ENCODE measurements at regions not wholly inside any gene's neighbourhood (a gene's known extent, or its start where the extent isn't known, plus 50 kb on each side); places are given as distances from the start of the nearest gene placed in this dataset.

DNA sequence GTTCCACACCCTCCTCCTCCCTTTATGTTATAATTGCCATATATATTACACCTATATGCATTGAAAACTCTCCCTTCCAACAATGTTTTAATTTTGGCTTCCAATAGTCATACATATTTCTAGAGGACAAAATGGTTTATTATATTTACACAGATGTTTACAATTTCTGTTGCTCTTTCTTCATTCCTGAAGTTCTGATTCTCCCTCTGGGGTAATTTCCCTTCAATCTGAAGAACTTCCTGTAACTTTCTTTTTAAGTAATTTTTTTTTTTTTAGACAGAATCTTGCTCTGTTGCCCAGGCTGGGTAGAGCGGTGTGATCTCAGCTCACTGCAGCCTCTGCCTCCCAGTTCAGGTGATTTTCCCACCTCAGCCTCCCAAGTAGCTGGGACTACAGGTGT lies 173.0 kb upstream of the MAP1B start:
- no peak overlapping the region for H3K27ac ChIP-seq
- H3K4me3 ChIP-seq = no peak overlapping the region

- Histone ChIP-seq H3K4me3 (no peak overlapping the region), H3K27ac (no peak overlapping the region)
Observed at GRCh38 chr5:71937921-71938698, 169.2 kb upstream of the MAP1B start.

GRCh38 chr5:71938895-71939294 lies 168.4 kb upstream of the MAP1B start:
- H3K27ac ChIP-seq = no peak overlapping the region
- no peak overlapping the region for H3K4me3 ChIP-seq

DNA sequence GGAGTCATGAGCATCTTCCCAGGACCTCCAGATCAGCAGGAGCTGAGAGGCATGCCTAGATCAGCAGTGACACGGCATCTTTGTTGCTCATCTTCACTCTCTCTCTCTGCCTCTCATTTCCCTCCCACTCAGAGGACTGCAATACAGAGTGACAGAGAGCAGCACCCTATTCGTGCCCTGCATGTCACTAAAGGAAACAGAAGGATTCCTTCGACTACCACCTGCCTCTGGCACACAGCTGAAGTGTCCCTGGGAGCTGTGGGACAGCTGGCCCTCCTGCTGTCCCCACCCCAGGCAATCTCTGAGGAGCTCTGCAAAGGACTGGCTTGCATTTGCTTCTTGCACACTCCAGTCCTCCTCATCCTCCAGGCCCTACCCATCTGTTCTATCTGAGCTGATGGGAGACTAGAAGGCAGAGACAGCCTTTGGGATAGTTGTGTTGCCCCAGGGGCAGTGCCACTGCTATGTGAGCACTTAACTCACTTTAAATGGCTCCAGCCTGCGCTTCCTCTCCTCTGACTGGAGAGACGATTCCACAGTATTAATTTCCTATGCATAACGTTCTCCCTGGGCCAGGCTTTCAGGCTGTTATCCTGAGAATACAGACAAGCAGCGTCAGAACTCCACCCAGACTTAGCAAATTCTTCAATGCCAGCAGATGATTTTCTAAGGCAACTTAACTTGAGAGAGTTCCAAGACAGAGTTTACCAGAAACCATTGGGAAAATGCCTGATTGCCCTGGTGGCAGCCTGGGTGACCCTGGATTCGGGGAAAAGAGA lies 167.6 kb upstream of the MAP1B start:
- Histone ChIP-seq H3K27ac (no peak overlapping the region), H3K4me3 (no peak overlapping the region)

DNA sequence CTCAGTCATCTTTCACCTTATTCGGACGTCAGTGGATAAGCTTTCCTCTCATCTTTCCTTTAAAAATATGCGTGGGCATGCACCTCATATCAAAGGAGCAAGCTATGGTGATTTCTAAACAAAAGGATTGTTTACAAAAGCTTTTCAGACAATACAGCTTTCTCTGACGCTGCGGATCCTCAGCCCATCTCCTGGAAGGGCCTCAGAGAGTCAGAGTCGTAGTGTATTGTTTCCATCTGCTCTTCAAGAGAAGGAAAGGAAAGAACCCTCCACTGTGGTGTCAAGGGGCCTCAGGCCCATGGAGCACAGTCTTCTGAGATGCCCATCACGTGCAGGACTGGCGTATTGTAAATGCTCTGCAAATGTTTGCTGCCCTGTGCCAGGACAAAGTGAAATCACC lies 163.4 kb upstream of the MAP1B start:
- Histone ChIP-seq H3K4me3 (no peak overlapping the region), H3K27ac (no peak overlapping the region)

DNA sequence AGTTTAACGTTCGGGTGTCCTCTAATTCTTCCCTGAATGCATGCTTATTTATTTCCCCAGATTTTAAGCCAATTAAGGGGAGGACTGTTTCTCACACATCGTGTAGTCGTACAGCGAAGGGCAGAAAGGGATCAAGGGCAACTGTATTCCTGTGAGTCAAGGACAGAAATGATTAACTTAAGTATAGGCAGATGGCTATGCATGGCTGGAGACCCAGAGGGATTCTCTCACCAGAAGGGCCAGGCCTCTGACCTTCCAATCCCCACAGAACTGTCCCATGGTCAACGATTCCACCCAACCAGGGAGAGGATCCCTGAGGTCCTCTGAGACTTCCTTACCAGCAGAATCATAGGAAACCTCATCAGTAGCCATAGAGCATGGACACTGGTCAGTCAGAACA lies 161.8 kb upstream of the MAP1B start:
- H3K4me3 ChIP-seq = no peak overlapping the region

DNA sequence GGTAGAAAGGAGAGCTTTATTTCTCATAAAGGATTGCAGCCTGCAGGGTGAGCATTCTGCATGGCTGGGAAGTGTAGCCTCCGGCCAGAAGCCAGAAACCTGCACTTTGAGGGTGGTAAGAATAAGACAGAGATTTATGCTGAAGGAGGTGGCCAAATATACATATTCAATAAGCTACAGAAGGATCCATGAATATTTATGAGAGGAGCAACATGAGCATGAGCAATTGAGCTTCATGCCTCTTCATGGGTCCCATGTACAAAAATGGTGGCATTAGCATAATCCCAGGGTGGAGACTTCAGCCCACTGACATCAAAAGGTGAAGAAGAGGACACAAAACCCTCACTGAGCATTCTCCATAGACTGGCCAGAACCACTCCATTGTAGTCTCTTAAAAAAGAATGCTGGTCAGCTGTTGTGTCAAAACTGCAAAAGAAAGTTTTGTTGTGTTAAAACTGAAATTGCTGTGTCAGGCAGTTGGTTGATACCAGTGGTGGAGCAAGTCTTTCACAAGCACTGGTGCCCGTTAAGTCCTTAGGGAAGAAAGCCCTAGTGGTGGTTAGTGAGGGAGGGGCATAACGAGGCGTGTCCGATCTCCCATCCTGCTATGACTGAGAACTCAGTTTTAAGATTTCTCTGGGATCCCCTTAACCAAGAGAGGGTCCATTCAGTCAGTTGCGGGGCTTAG lies 160.8 kb upstream of the MAP1B start:
- H3K27ac ChIP-seq = no peak overlapping the region
- H3K4me3 ChIP-seq = no peak overlapping the region

More for the DNA sequence above, 161.8 kb upstream of the MAP1B start:
- H3K27ac ChIP-seq = no peak overlapping the region

DNA sequence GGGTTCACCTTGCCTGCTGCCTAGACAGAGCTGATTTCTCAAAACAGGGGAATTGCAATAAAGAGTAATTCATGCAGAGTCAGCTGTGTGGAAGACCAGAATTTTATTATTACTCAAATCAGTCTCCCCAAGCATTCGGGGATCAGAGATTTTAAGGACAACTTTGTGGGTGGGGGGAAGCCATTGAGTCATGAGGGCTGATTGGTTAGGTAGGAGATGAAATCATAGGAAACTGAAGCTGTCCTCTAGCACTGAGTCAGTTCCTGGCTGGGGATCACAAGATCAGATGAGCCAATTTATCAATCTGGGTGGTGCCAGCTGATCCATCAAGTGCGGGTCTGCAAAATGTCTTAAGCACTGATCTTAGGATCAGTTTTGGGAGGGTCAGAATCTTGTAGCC lies 159.1 kb upstream of the MAP1B start:
- no peak overlapping the region for H3K4me3 ChIP-seq
- no peak overlapping the region for H3K27ac ChIP-seq

GRCh38 chr5:71949772-71950171 lies 157.5 kb upstream of the MAP1B start:
- H3K27ac ChIP-seq = no peak overlapping the region
- no peak overlapping the region for H3K4me3 ChIP-seq

- Histone ChIP-seq H3K4me3 (no peak overlapping the region), H3K27ac (no peak overlapping the region)
Observed at GRCh38 chr5:71953866-71954265, 153.4 kb upstream of the MAP1B start.

- Histone ChIP-seq H3K27ac (no peak overlapping the region), H3K4me3 (no peak overlapping the region)
Observed at GRCh38 chr5:71954329-71954728, 152.9 kb upstream of the MAP1B start.

- H3K27ac ChIP-seq = no peak overlapping the region
- no peak overlapping the region for H3K4me3 ChIP-seq
Observed at GRCh38 chr5:71955723-71956122, 151.6 kb upstream of the MAP1B start.

GRCh38 chr5:71957292-71957898 lies 149.9 kb upstream of the MAP1B start:
- Histone ChIP-seq H3K27ac (peak overlapping the region in 3 of 21 experiments; percentile 17 to 55 (median 54)), H3K4me3 (no peak overlapping the region)

GRCh38 chr5:71960195-71960594 lies 147.1 kb upstream of the MAP1B start:
- Histone ChIP-seq H3K27ac (no peak overlapping the region), H3K4me3 (no peak overlapping the region)

DNA sequence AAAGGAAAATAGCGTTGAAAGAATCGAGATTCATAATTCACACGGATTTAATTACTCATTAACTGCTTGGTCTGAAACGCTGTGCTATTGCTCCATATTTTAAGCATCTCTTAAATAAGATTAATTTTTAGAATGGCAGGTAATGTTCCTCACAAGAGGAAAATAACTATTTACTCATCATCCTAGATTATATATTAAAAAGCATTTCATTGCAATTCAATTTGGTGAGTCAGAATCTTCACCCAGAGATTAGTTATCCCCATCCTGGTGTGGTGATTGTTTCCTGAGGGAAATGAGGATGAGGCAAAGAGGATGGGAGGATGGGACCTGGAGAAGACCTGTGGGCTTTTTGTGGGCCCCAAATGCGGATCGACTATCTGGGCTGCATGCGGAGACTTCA lies 145.5 kb upstream of the MAP1B start:
- H3K4me3 ChIP-seq = no peak overlapping the region
- no peak overlapping the region for H3K27ac ChIP-seq

DNA sequence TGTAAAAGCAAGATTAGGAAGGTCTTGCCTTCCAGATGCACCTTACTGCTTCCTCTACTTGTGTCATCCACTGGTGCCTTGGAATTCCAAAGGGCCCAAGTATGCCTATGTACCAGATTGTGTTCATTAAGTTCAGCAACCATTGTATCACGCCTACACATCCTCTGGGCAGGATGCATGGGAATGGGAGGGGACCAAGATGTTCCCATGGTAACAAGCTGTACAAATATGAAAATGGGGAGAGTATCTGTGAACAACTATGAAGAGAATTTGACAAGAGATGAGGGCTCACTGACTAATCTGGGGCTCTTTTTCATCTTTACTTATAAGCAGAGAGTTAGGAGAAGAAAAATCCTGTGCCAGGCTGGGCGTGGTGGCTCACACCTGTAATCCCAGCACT lies 137.8 kb upstream of the MAP1B start:
- Histone ChIP-seq H3K4me3 (no peak overlapping the region), H3K27ac (no peak overlapping the region)

DNA sequence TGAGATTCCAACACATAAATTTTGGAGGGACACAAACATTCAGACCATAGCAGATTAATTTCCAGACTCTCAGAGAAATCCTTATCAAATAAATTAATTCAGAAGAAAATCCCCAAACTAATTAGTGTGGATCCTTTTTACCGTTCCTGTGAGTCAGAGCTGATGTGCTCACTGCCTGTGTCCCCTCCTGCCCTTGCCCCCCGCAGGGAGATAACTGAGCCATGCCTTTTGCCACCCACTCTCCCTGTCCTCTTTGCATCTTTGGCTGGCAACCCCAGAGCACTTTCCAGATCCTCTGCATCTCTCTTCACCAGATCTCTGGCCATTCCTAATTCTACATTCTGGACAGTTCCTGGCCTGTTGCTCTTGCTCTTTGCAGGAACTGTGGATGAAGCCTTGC lies 135.4 kb upstream of the MAP1B start:
- H3K27ac ChIP-seq = peak overlapping the region in 1 of 21 experiments; percentile 13
- H3K4me3 ChIP-seq = no peak overlapping the region

DNA sequence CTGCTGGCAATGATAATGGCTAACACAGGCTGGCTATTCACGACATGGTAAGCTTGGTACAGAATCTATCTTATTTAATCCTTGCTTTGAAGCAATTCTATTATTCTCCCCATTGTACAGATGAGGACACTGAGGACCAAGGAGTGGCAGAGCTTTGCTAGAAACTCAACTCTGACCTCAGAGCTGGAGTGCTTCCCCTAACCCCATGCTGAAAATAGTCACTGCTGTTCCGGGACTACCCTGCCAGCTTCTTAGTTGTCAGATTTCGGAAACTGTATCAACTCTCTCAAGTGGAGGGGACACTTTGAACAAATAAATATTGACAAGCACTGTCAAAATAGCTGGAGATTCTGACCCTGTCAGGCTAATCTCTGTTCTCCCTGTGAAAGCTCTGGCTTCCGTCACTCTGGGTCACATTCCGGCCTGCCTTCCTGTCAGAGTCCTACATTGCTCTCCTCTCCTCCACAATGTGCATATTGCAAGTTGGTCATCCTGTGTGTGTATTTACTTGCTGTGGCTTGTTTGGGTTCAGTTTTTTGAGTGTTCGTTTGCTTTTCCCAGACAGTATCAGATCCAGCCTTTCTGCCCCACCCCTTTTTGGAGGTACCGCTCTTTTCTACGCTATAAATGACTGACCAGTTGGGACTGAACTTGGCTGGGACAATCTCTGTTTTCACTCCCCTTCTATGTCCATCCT lies 134.3 kb upstream of the MAP1B start:
- H3K27ac ChIP-seq = peak overlapping the region in 10 of 21 experiments; percentile 10 to 84 (median 50)

GRCh38 chr5:71973563-71973962 lies 133.7 kb upstream of the MAP1B start:
- peak overlapping the region in 9 of 21 experiments; percentile 20 to 84 (median 52) for H3K27ac ChIP-seq
- no peak overlapping the region for H3K4me3 ChIP-seq

More for the DNA sequence above, 134.3 kb upstream of the MAP1B start:
- H3K4me3 ChIP-seq = no peak overlapping the region

DNA sequence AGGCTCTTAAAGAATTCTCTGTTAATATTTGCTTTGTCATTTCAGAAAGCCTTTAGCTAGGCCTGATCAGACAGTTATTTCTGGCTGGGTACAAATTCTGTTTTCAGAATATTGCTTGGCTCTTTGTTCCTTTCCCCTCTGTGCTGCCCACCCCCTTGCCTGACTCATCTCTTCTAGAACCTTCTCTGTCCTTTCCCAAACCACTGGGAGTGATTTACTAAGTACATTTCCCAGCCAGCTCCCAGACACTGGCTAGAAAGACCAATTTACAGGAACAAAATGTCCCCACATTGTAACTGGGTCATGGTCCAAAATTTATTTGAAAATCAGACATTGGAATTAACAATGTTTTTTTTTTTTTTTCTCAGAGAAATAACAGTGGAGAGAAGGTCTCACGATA lies 133.1 kb upstream of the MAP1B start:
- Histone ChIP-seq H3K4me3 (no peak overlapping the region), H3K27ac (peak overlapping the region in 10 of 21 experiments; percentile 8 to 84 (median 43))

Data from skin epidermis (tissue), 12 donors.